ENCODE measurements at regions not wholly inside any gene's neighbourhood (a gene's known extent, or its start where the extent isn't known, plus 50 kb on each side); places are given as distances from the start of the nearest gene placed in this dataset.

DNA sequence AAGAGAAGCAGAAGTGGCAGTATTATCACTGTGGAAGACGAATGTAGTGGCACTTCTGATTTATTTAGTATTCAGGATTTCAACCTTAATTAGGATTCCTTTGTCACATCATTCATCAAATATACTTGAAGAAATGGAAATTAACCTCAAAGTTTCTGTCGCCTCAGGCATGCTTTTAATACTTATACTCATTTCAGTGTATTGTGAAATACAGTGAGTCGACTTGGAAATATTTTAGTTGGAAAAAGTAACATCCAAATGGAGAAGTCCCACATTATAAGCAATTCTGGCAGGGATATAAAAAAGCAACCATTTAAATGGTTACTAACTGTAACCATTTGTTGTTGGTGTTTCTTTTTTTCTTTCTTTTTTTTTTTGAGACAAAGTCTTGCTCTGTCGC is 648.8 kb downstream of the ARL4A start:
- DNase-seq: no peak
- Histone ChIP-seq H3K4me1 (replicated peaks in 1 of 2) (no peaks in the 10 kb centered on the region), H3K36me3 (replicated peaks in 1 of 2) (no peaks in the 10 kb centered on the region), H3K9me3 (replicated peaks in 1 of 3) (no peaks in the 10 kb centered on the region), H3K4me3 (no peak overlapping the region), H3K27ac (no peak overlapping the region), H3K27me3 (no peaks in the 10 kb centered on the region)
- WGBS, 4 donors: 58 to 67% (median 64%) methylated on average over 4 of the region's 4 CpGs
- TF ChIP-seq, protein P1, sequence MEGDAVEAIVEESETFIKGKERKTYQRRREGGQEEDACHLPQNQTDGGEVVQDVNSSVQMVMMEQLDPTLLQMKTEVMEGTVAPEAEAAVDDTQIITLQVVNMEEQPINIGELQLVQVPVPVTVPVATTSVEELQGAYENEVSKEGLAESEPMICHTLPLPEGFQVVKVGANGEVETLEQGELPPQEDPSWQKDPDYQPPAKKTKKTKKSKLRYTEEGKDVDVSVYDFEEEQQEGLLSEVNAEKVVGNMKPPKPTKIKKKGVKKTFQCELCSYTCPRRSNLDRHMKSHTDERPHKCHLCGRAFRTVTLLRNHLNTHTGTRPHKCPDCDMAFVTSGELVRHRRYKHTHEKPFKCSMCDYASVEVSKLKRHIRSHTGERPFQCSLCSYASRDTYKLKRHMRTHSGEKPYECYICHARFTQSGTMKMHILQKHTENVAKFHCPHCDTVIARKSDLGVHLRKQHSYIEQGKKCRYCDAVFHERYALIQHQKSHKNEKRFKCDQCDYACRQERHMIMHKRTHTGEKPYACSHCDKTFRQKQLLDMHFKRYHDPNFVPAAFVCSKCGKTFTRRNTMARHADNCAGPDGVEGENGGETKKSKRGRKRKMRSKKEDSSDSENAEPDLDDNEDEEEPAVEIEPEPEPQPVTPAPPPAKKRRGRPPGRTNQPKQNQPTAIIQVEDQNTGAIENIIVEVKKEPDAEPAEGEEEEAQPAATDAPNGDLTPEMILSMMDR (IDR thresholded peaks at IDR 0.05): no peak
- TF ChIP-seq POLR2A (IDR thresholded peaks at IDR 0.05): no peak
- intact Hi-C loops (cut with DNase I): no loop called here

- Histone ChIP-seq H3K27me3 (no peaks in the 10 kb centered on the region), H3K27ac (no peak overlapping the region), H3K9me3 (replicated peaks in 1 of 3) (no peaks in the 10 kb centered on the region), H3K4me1 (replicated peaks in 1 of 2) (no peaks in the 10 kb centered on the region), H3K36me3 (replicated peaks in 1 of 2) (no peaks in the 10 kb centered on the region), H3K4me3 (no peak overlapping the region)
- no peak for DNase-seq
- intact Hi-C loops (cut with DNase I): no loop called here
- TF ChIP-seq, protein P1 (IDR thresholded peaks at IDR 0.05): no peak
- no peak for TF ChIP-seq POLR2A (IDR thresholded peaks at IDR 0.05)
- WGBS, 4 donors: 44 to 63% (median 51%) methylated on average over 1 of the region's 1 CpG
Observed at GRCh38 chr7:13352677-13353076, 636.8 kb downstream of the ETV1 start.

DNA sequence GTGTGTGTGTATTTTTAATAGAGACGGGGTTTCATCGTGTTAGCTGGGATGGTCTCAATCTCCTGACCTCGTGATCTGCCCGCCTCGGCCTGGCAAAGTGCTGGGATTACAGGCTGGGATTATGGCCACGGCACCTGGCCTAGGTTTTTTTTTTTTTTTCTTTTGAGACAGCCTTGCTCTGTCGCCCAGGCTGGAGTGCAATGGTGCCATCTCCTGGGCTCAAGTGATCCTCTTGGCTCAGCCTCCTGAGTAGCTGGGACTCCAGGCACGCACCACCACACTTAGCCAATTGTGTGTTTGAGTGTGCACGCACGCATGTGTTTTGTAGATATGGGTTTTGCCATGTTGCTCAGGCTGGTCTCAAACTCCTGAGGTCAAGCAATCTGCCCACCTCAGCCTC is 629.8 kb downstream of the ETV1 start:
- TF ChIP-seq, protein P1 (IDR thresholded peaks at IDR 0.05): no peak
- no peak for TF ChIP-seq POLR2A (IDR thresholded peaks at IDR 0.05)
- no peak for DNase-seq
- no peak overlapping the region for H3K4me3 ChIP-seq
- H3K27me3 ChIP-seq: no peaks in the 10 kb centered on the region
- no peaks in the 10 kb centered on the region for H3K9me3 ChIP-seq (replicated peaks in 1 of 3)
- no peaks in the 10 kb centered on the region for H3K4me1 ChIP-seq (replicated peaks in 1 of 2)
- H3K27ac ChIP-seq: no peak overlapping the region
- intact Hi-C loops (cut with DNase I): no loop called here
- WGBS, 4 donors: 79 to 82% (median 81%) methylated on average over 8 to 10 of the region's 10 CpGs
- no peaks in the 10 kb centered on the region for H3K36me3 ChIP-seq (replicated peaks in 1 of 2)

GRCh38 chr7:13386741-13387140 is 602.7 kb downstream of the ETV1 start:
- no peaks in the 10 kb centered on the region for H3K4me1 ChIP-seq (replicated peaks in 1 of 2)
- TF ChIP-seq POLR2A (IDR thresholded peaks at IDR 0.05): no peak
- TF ChIP-seq, protein P1 (IDR thresholded peaks at IDR 0.05): no peak
- WGBS, 4 donors: 64 to 78% (median 72%) methylated on average over 1 of the region's 1 CpG
- no peaks in the 10 kb centered on the region for H3K9me3 ChIP-seq (replicated peaks in 1 of 3)
- no peak for DNase-seq
- no peaks in the 10 kb centered on the region for H3K36me3 ChIP-seq (replicated peaks in 1 of 2)
- H3K4me3 ChIP-seq: no peak overlapping the region
- H3K27ac ChIP-seq: no peak overlapping the region
- no peaks in the 10 kb centered on the region for H3K27me3 ChIP-seq
- intact Hi-C loops (cut with DNase I): no loop called here
